OCI-LY1 (cell line): ENCODE measurements at regions not wholly inside any gene's neighbourhood (a gene's known extent, or its start where the extent isn't known, plus 50 kb on each side); places are given as distances from the start of the nearest gene placed in this dataset.

Source experiments
- CTCF ChIP-seq: fragments of 200-600 bp; sonication (generic), shearing (Covaris generic); IDR thresholded peaks from 2 replicates; pipeline ENCODE4 v1.5.1; 2017; ENCODE audit warnings: mild to moderate bottlenecking, antibody characterized with exemption, low read length, moderate library complexity, mixed read lengths
- EZH2 ChIP-seq: fragments of 200-600 bp; sonication (generic), shearing (Covaris generic); IDR thresholded peaks from 2 replicates; pipeline ENCODE4 v1.8.0; 2017; ENCODE audit warnings: borderline replicate concordance, mixed run types, mild to moderate bottlenecking, antibody characterized with exemption, low read length, moderate library complexity, mixed read lengths

GRCh38 chr9:91017245-91017644, 215.6 kb downstream of the SYK start:
- TF ChIP-seq CTCF: no peak
- TF ChIP-seq EZH2: no peak
